NCI-H82 treated with DMSO at 0.1 percent for 48 hours (cell line): ENCODE measurements at regions not wholly inside any gene's neighbourhood (a gene's known extent, or its start where the extent isn't known, plus 50 kb on each side); places are given as distances from the start of the nearest gene placed in this dataset.
"Not testable (repeated sequence)": the region's sequence is repeated elsewhere in the genome, so short reads cannot be mapped to it uniquely, and the experiment has no call there.

Experiments
- DNase-seq: peaks from one replicate; lab custom pipeline; 2025; ENCODE audit not compliant: unreplicated experiment; lab: John Stamatoyannopoulos, UW

DNA sequence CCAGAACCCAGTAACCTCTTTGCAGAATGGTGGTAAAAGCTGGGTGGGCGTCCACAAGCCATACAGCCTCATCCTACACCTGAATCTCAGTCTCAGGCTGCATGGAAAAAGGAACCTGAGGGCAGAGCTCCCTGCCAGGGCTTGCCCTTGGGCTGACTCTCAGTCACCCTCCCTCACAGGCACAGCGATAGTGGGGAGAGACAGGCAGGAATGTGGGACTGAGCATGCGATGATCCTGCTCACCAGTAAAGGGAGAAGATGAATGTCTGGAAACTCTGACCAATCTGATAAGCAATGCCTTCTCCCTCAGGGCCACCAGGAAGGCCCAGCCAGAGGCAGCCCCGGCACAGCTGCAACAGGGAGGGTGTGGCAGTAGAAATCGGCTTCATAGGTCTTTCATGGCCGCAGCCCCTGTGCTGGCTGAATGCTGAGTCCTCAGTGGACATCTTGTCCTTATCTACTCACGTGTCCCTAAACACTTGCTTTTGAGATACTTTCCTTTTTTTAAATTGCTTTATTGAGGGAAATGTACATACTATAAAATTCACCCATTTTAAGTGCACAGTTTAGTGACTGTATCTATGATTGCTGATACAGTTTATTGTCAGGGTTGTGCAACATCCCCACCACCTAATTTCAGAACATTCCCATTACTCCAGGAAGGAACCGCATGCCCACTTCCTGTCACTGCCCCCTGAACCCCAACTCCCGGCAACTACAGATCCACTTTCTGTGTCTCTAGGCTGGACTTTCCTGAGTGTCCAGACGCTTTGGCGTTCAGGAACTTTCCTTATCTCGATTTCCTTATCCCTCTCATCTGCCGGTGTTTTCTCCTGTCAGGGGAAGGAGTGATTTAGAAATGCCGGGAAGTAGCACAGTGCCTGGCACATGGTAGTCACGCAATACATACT, 258.1 kb downstream of the PCNX1 start:
- DNase-seq: no peak

DNA sequence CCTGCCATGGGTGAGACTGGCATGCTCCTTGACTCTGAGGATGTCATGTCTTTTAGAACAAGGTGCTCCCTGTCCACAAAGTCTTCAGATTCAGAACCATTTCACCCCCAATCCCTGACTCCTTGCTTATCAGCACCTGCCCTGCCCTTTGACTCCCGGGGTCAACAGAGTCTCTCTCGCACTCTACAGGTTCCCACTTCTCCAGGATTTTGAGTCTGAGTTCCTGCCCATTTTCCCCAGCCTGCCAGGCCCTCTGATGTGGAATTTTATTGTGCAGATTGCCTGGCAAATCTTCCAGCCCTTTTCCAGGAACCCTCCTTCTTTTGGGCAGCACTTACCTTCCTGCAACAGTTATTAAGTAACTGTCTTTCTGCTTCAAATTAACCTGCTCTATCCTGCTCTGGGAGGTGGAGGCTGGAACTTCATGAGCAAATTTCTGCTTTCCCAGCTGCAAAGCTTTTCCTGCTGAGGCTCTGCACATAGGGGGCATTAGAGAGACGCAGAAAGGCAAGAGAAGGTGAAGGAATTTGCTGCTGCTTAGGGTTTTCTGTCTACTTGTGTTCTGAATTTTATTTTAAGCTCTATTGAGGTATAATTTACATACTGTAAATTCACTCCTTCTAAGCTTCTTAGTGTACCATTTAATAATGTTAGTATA, 259.1 kb downstream of the PCNX1 start:
- DNase-seq: peak; percentile 5

GRCh38 chr14:71167325-71167950, 260.2 kb downstream of the PCNX1 start:
- not testable (repeated sequence) for DNase-seq

DNA sequence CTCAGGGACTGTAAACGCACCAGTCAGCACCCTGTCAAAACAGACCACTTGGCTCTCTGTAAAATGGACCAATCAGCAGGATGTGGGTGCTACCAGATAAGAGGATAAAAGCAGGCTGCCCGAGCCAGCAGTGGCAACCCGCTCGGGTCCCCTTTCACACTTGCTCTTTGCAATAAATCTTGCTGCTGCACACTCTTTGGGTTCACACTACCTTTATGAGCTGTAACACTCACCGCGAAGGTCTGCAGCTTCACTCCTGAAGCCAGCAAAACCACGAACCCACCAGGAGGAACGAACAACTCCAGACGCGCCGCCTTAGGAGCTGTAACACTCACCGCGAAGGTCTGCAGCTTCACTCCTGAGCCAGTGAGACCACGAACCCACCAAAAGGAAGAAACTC, 260.9 kb downstream of the PCNX1 start:
- DNase-seq: not testable (repeated sequence)

GRCh38 chr14:71168564-71169427, 261.5 kb downstream of the PCNX1 start:
- DNase-seq: no peak

GRCh38 chr14:71169861-71170260, 262.6 kb downstream of the PCNX1 start:
- no peak for DNase-seq

GRCh38 chr14:71175491-71175890, 268.2 kb downstream of the PCNX1 start:
- DNase-seq: no peak

- no peak for DNase-seq
Observed at GRCh38 chr14:71179066-71179465, 271.8 kb downstream of the PCNX1 start.

- no peak for DNase-seq
Observed at GRCh38 chr14:71180397-71180796, 273.1 kb downstream of the PCNX1 start.

- no peak for DNase-seq
Observed at GRCh38 chr14:71181215-71182003, 274.1 kb downstream of the PCNX1 start.

DNA sequence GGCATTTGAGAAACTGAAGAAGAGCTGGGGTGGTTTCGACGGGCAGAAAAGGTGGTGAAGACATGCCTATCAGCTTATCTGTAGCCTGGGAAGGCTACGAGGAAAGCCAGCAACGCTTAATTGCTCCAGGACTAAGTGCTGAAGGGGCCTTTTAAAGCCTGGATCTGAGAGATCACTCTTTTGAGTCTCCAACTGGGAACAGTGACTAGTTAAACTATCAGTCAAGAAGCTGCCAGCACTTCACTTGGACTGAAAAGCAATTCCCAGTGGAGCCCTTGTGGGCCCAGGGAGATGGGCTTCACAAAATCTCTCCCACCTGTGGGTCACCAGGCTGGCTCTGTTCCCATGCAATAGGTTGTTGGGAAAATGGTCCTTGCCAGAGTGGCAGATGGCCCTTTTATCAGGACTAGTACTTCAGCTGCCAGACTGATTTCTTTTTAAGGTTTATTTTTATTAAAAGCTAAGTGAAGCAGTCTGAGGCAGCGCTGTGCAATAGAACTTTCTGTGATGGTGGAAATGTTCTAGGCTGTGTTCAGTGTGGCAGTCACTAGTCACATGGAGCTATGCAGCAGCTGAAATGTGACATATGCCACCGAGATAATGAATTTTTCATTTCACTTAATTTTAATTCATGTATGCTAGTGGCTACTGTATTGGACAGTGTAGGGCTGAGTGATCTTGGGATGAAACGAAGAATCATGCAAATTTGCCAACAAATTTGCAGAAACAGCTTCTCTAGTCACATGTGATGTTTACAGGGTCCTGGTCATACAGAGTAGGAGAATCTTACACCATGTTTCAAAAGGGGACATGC, 276.8 kb downstream of the PCNX1 start:
- no peak for DNase-seq

GRCh38 chr14:71185637-71186036, 278.4 kb downstream of the PCNX1 start:
- DNase-seq: no peak

DNA sequence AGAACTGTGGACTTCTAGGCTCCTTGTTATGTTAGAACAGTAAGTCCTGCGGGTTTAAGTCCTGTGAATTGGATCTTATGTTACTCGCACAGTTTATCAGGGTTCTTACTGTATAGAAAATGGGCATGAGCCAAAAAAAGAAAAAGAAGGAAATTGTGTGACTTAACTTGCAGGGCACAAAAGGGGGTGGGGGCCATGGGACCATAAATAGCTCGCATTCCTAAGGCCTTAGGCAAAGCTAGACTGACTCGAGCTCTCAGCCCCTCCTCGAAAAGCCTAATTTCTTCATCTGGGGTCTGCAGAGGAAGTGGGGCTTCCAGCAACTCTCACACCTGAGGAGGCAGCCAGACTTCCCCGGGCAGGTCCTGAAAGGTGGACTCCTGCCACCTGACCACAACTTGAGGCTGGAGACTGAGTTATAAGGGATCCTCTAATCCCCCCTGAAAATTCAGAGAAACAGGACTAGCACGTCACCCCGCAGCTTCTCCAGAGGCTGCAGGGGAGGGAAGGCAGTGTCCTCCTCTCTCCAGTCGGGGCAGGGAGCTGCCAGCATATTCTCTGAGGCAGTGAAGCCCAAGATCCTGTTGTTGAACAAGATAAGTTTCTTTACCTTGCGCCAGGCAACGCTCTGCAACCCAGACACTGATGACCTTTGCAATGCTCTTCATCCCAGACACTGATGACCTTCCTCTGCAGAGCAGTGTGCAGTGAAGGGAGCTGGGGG, 280.5 kb downstream of the PCNX1 start:
- no peak for DNase-seq

GRCh38 chr14:71190770-71191374, 283.6 kb downstream of the PCNX1 start:
- DNase-seq: peak; percentile 12

DNA sequence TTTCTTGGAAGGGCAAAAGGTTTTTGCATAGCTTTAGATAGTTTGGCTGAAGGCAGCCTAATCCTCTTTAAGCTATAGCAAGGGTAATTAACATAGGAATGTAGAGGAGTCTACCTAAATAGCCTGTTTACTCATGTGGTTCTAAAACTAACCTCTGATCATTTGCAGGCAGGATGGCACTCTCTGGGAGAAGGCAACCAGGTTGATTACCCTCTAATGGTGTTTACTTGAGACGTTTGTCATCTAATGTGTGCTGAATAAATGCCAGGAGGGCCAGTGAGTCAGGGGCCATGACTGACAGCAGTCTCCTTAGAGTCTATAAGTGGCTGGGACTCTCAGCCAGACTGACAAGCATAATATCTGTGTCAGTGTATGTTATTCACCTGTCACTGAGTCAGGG, 286.4 kb downstream of the PCNX1 start:
- DNase-seq: no peak

- no peak for DNase-seq
Observed at GRCh38 chr14:71194251-71194650, 287.0 kb downstream of the PCNX1 start.

GRCh38 chr14:71196921-71197320, 289.7 kb downstream of the PCNX1 start:
- DNase-seq: no peak

- no peak for DNase-seq
Observed at GRCh38 chr14:71198687-71199086, 291.4 kb downstream of the PCNX1 start.
